HUDEP-2 (cell line): ENCODE measurements at regions not wholly inside any gene's neighbourhood (a gene's known extent, or its start where the extent isn't known, plus 50 kb on each side); places are given as distances from the start of the nearest gene placed in this dataset.
"Not testable (repeated sequence)": the region's sequence is repeated elsewhere in the genome, so short reads cannot be mapped to it uniquely, and the experiment has no call there.

ENCODE experiments used
- DNase-seq, 76 experiments: peaks; one replicate each; lab custom pipeline; 2025; ENCODE audit not compliant: unreplicated experiment in 76 of 76; lab: John Stamatoyannopoulos, UW

- DNase-seq, result no peak
Measured at GRCh38 chr13:81382246-81382645, 1041.3 kb upstream of the SPRY2 start.

DNA sequence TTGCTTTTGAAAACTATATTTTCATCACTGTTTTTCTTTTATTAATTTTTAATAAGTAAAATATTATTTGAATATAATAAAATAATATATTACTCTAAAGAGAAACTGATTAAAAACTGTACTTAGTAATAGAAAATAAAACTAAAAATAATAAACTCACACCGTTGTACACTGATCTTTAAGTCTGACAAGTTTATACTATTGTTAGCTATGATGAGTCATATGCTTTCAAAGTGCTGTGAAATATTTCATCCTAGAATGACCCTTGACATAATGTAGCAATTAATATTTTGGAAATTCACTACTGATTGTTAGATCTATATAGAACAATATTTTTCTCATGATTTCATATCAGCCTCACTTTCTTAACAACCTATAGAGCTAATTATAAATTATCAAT is 1040.6 kb upstream of the SPRY2 start:
- DNase-seq, result no peak

- no peak for DNase-seq
Measured at GRCh38 chr13:81379183-81379582, 1038.3 kb upstream of the SPRY2 start.

- DNase-seq, result no peak
Measured at GRCh38 chr13:81377921-81378320, 1037.0 kb upstream of the SPRY2 start.

DNA sequence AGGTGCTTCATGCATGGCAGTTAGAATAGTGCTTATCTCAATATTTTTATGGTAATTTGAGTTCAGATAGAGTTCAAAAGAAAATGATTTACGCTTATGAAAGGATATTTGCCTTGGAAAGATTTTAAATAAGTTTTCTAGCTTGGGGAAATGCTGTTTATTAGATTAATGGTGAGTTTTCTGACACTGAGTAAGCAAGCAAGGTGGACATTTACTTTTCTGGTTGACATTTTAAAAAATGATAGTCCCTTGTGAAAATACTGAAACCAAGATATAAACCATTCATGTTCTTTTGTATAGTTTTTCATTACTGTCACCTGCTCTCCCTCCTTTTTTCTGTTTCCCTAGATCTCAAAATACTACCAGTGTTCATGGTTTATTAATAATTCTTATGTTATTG is 1034.8 kb upstream of the SPRY2 start:
- DNase-seq, result no peak

DNA sequence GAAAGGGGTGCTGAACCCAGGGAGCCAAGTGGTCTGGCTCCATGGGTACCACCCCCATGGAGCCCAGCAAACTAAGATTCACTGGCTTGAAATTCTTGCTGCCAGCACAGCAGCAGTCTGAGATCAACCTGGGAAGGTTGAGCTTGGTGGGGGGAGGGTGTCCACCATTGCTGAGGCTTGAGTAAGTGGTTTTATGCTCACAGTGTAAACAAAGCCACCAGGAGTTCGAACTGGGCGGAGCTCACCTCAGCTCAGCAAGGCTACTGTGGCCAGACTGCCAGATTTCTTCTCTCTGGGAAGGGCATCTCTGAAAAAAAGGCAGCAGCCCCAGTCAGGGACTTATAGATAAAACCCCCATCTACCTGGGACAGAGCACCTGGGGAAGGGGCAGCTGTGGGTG is 1021.8 kb upstream of the SPRY2 start:
- not testable (repeated sequence) for DNase-seq

DNA sequence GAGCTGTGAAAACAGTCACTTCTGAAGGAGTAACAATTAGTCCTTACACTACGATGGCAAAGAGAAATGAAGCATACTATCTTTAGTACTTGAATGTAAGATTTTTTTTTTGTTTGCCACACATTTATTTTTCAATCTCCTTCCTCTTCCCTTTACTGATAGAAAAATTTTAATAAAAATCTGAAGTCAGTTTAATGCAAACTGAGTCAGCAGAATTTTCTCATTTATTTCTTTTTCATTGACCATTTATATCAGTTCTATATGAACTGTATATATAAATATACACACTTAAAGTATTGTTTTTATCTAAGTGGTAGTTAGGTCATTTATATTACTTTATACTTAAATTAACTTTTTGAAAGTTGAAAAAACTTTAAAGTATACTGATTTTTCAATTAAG is 1009.1 kb upstream of the SPRY2 start:
- no peak for DNase-seq

- not testable (repeated sequence) for DNase-seq
Measured at GRCh38 chr13:81340118-81341069, 999.5 kb upstream of the SPRY2 start.

DNA sequence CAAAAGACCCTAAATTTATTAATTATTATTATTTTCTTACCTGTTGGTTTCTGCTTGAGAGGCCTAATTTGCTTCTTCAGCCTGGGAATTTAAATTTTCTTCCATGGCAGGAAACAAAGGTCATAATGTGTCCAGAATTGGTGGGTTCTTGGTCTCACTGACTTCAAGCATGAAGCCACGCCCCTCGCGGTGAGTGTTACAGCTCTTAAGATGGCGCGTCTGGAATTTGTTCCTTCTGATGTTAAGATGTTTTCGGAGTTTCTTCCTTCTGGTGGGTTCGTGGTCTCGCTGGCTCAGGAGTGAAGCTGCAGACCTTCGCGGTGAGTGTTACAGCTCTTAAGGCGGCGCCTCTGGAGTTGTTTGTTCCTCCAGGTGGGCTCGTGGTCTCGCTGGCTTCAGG is 998.7 kb upstream of the SPRY2 start:
- DNase-seq, result not testable (repeated sequence)

- DNase-seq, result no peak
Measured at GRCh38 chr13:81334481-81334880, 993.6 kb upstream of the SPRY2 start.

- no peak for DNase-seq
Measured at GRCh38 chr13:81326913-81327312, 986.0 kb upstream of the SPRY2 start.

- no peak for DNase-seq
Measured at GRCh38 chr13:81320516-81320915, 979.6 kb upstream of the SPRY2 start.

DNA sequence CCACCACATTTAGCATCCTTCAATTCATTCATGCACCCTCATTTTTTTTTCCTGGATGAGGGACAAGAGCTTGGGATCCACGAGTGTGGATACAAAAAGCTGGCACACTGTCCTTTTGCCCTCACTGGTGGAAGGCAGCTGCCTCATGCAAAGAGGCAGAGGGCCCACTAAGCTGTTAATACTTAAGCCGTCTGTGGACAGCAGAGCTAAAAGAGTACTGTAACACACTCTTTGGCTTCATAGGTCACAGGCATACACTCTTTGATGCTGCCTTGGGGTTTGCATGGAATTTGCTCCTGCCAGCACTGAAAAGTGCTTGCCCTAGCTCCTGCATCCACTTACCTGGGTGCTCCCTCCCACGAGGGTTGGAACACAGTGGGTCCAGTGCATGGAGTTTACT is 978.4 kb upstream of the SPRY2 start:
- DNase-seq, result no peak

- DNase-seq, result no peak
Measured at GRCh38 chr13:81318231-81319019, 977.5 kb upstream of the SPRY2 start.

DNA sequence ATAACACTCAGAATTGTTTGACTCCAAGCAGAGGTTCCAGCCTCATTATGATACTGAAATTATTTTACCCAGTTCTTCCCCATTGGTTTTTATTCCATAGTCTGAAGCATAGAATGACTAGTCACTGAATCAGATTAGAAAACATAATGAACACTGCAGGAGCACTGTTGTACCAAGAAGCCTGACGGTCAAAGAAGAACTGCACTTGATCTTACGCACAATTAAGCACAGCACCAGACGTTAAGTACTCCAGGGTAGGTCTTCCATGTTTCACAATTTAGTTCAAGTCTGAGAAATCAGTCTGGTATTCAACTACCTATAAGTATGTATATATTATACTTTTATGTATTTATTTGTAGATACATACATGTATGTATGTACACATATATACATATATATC is 973.5 kb upstream of the SPRY2 start:
- DNase-seq, result no peak

GRCh38 chr13:81305928-81306327 is 965.0 kb upstream of the SPRY2 start:
- no peak for DNase-seq

DNA sequence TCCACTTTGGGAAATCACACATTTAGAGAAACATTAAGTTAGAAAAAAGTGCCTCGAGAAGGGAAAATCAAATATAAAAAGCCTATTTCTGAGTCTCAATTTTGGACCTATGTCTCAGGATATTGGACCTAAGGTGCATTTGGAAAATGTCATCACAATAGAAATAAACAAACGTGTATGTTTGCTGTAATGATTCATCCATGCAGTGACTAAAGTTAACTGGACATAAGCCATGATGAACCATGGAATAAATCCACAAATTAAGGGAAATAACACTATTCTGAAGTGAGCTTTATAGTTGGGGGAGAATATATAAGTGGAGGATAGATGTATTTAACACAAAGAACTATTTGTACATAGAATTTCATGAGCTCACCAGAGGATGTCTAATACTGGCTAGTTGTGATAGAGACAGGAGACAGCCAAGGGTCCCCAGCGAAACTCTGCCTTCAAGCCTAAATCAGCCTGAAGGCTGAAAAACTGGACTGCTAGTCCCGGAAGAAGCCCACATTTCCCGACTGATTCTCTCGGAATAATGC is 963.3 kb upstream of the SPRY2 start:
- no peak for DNase-seq

- no peak for DNase-seq
Measured at GRCh38 chr13:81302677-81303076, 961.8 kb upstream of the SPRY2 start.

DNA sequence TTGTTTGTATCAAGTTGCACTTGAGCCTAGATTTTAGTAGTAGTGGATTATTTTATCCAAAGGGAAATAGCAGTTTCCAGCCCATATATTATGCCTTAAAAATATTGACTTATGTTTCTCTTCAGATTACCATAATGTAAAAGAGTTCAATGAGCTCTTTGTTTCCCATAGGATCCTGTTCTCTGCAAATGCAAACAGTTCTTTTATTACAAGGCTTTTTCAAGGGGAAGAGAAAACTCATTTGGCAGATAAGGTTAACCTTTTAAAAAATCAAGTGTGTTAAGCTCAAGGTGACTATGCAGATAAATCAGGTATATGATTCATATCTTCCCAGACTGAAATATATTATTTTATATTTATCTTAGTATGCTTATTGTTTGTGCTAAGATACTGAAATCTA is 961.2 kb upstream of the SPRY2 start:
- no peak for DNase-seq

DNA sequence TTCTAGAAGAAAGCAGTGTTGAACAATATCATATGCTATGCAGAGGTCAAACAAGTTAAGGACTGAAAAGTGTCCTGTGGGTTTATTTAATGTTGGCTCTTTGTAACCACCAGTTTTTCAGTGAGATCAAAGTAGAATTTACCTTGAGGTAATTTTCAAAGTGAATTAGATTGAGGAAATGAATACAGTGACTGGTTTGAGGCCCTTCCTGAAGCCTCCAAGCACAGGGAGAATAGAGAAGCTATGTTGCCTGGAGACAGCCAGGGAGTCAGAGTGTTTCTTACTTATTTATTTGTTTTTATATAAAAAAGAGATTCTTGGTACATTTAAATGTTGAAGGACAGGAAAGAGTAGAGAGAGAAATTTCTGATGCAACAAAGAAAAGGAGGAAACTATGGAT is 954.3 kb upstream of the SPRY2 start:
- DNase-seq, result no peak

- no peak for DNase-seq
Measured at GRCh38 chr13:81293594-81294164, 952.8 kb upstream of the SPRY2 start.
